H1 (cell line): ENCODE measurements at regions not wholly inside any gene's neighbourhood (a gene's known extent, or its start where the extent isn't known, plus 50 kb on each side); places are given as distances from the start of the nearest gene placed in this dataset.

Experiments used
- ATF2 ChIP-seq: IDR thresholded peaks from 2 replicates; pipeline ENCODE4 v1.6.1; 2012; ENCODE audit warnings: low read length, inconsistent platforms
- CBX5 ChIP-seq: fragments of 300-800, 300-1000 bp; sonication (generic); IDR thresholded peaks from 2 replicates; pipeline ENCODE4 v1.7.1; 2016; ENCODE audit warnings: antibody characterized with exemption, low read length, low read depth
- CEBPB ChIP-seq: IDR thresholded peaks from 2 replicates; pipeline ENCODE4 v1.6.1; 2012; ENCODE audit warnings: low read depth, low read length
- CTCF ChIP-seq, 3 experiments: IDR thresholded peaks; 1 replicate in 2 of 3; 2 replicates in 1 of 3; pipeline versions ENCODE4 v1.5.1 to v1.6.1; 2011; ENCODE audit warnings: low read length in 3 of 3, mild to moderate bottlenecking in 3 of 3, inconsistent platforms in 2 of 3, low read depth in 1 of 3, moderate library complexity in 1 of 3; ENCODE audit not compliant: insufficient read depth in 1 of 3; ENCODE audit errors: control extremely low read depth in 1 of 3
- EZH2 ChIP-seq: fragments of 200-600 bp; sonication (generic); IDR thresholded peaks from 2 replicates; pipeline ENCODE4 v1.7.1; 2012; ENCODE audit warnings: low read depth, mild to moderate bottlenecking, moderate library complexity, low read length, inconsistent platforms; ENCODE audit not compliant: severe bottlenecking
- GABPA ChIP-seq: IDR thresholded peaks from 2 replicates; pipeline ENCODE4 v1.6.1; 2011; ENCODE audit warnings: mild to moderate bottlenecking, low read length, moderate library complexity, borderline replicate concordance; ENCODE audit not compliant: insufficient read depth
- NRF1 ChIP-seq: IDR thresholded peaks from 2 replicates; pipeline ENCODE4 v1.6.1; 2011; ENCODE audit warnings: mild to moderate bottlenecking, low read depth, low read length, improper control_type of control experiment
- POLR2A ChIP-seq, 2 experiments: IDR thresholded peaks; 1 replicate in 1 of 2; 2 replicates in 1 of 2; pipeline ENCODE4 v1.6.1; 2011; ENCODE audit warnings: low read depth in 2 of 2, low read length in 2 of 2, mild to moderate bottlenecking in 2 of 2; ENCODE audit errors: control extremely low read depth in 1 of 2
- SIN3A ChIP-seq, 2 experiments: IDR thresholded peaks in 1 of 2; conservative IDR thresholded peaks in 1 of 2; 2 replicates each; pipeline ENCODE4 v1.6.1; 2011 to 2012; ENCODE audit warnings: low read length in 2 of 2, improper control_type of control experiment in 1 of 2, low read depth in 1 of 2, mild to moderate bottlenecking in 1 of 2
- SP1 ChIP-seq: IDR thresholded peaks from 2 replicates; pipeline ENCODE4 v1.6.1; 2011; ENCODE audit warnings: low read depth, low read length
- TEAD4 ChIP-seq: IDR thresholded peaks from 2 replicates; pipeline ENCODE4 v1.6.1; 2012; ENCODE audit warnings: low read depth, low read length, inconsistent platforms, mixed read lengths
- YY1 ChIP-seq: IDR thresholded peaks from 2 replicates; pipeline ENCODE4 v1.6.1; 2011; ENCODE audit warnings: low read depth, mild to moderate bottlenecking, low read length

- TF ChIP-seq SP1 (no peak), POLR2A (IDR thresholded peaks at IDR 0.05; ENCODE audit: control extremely low read depth in 1 of 2, low read depth in 2 of 2, low read length in 2 of 2) (no peak), EZH2 (no peak), CTCF (IDR thresholded peaks at IDR 0.05; ENCODE audit: control extremely low read depth in 1 of 3, insufficient read depth in 1 of 3, low read depth in 1 of 3, low read length in 3 of 3) (no peak), NRF1 (no peak), TEAD4 (no peak), YY1 (no peak), SIN3A (conservative IDR thresholded peaks at IDR 0.05 in 1 of 2, IDR thresholded peaks at IDR 0.05 in 1 of 2; ENCODE audit: low read depth in 1 of 2, low read length in 2 of 2) (no peak), CBX5 (no peak), CEBPB (no peak), ATF2 (no peak), GABPA (no peak)
These were observed 251.9 kb upstream of the SOX5 start for GRCh38 chr12:24201258-24201970.
